ENCODE measurements at regions not wholly inside any gene's neighbourhood (a gene's known extent, or its start where the extent isn't known, plus 50 kb on each side); places are given as distances from the start of the nearest gene placed in this dataset.
"Not testable (repeated sequence)": the region's sequence is repeated elsewhere in the genome, so short reads cannot be mapped to it uniquely, and the experiment has no call there.

GRCh38 chr17:33696102-33696501, 403.0 kb upstream of the ASIC2 start:
- no peak for DNase-seq (ENCODE audit: low spot score)

GRCh38 chr17:33697557-33697956, 404.5 kb upstream of the ASIC2 start:
- DNase-seq (ENCODE audit: low spot score) = no peak

- DNase-seq (ENCODE audit: low spot score) = no peak
Measured at GRCh38 chr17:33701910-33702309, 408.8 kb upstream of the ASIC2 start.

- DNase-seq (ENCODE audit: low spot score) = no peak
Measured at GRCh38 chr17:33704856-33705255, 411.8 kb upstream of the ASIC2 start.

DNA sequence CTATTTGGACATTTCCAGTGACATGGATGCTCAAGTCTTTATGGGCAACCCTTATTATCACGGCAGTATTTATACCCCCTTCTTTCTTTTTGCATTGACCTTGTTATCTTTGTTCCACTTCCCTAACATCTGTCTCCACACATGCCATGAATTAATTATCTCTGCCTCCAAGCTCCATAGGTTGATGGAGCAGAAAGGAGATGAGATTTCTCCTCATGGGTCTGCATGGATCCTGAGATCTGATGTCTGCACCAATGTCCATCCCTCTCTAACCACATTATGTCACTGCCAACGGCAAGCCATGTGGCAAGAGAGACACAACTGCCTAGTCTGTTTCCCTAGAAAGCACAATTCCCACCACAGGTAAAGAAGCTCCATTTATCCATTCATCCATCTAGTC, 416.8 kb upstream of the ASIC2 start:
- DNase-seq (ENCODE audit: low spot score) = no peak

- DNase-seq (ENCODE audit: low spot score) = peak; percentile 15
Measured at GRCh38 chr17:33712120-33712519, 419.0 kb upstream of the ASIC2 start.

DNA sequence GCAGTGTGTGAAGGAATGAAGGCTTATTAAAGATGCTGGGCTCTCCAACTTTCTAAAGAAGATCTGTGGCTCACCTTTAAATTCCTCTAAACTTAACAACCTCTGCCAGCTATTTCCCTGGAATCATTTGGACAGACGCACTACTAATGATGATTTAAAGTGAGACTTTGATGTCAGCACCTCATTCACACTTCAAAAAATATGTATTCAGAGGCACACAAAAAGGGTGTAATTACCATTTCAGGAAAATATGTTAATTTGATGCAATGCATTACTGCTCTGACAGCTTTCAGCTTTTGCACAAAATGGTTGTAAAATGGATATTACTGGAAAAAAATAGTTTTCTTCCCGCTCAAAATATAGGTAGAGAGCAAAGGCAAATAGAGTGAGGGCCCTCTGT, 423.9 kb upstream of the ASIC2 start:
- DNase-seq (ENCODE audit: low spot score) = no peak

GRCh38 chr17:33723736-33724135, 430.6 kb upstream of the ASIC2 start:
- not testable (repeated sequence) for DNase-seq (ENCODE audit: low spot score)

DNA sequence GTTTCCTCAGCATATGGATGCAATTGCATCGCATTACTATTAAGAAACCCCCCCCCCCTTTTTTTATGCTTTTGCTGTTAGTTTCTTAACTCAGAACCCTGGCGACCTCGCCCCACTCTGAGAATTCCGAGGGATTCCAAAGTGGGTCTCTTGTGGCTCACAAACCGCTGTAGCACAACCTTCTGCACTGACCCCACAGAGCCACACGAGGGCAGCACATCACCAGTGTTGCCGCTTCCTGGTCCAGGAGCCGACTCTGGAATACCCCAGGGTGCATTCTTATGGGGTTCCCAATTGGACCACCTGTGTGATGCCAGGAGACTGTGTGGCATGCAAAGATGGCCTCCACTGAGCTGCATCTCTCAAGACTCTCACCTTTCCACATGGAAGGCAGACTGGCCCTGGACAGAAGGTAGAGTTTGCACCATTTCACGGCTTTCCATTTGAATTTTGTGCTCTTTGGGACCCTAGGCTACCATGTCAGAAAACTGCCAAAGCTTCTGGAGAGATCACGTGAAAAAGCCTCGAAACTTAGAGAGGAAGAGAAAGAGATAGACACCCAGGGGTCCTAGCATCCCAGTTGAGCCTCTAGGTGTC, 432.7 kb upstream of the ASIC2 start:
- peak; percentile 81 for DNase-seq (ENCODE audit: low spot score)

DNA sequence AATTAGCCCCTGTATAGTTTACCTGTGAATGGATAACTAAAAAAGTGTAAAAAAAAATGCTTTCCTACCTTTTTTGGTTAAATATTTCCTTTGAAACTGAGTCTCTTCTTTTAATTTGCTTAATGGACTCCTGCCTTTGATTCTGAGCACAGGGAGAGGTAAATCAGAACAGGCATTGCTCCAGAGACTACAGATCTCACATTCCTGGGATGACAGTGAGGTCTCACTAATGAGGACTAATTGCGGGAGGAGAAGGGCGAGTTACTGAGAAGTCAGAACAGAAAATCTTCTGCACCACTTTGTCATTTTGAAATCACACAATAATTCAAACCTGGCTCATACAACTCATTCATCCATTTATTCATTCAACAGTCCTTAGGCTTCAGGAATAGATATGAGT, 437.0 kb upstream of the ASIC2 start:
- DNase-seq (ENCODE audit: low spot score) = no peak

DNA sequence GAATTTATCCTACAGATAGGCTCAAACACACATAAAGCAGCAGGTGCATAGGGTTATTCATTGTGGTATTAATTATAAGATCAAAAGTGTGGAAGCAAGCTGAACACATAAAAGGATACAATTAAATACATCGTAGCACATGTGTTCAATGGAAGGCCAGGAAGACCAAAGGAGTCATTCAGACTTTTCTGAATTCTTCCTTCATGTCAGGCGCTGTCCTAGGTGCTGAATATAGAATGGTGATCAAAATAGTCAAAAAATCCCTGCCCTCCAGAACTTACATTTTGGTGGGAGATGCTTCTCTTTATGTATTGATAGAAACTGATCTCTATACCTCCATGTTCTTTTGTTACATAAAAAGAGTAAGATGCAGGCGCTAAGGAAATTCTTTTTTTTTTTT, 439.0 kb upstream of the ASIC2 start:
- peak; percentile 62 for DNase-seq (ENCODE audit: low spot score)

DNA sequence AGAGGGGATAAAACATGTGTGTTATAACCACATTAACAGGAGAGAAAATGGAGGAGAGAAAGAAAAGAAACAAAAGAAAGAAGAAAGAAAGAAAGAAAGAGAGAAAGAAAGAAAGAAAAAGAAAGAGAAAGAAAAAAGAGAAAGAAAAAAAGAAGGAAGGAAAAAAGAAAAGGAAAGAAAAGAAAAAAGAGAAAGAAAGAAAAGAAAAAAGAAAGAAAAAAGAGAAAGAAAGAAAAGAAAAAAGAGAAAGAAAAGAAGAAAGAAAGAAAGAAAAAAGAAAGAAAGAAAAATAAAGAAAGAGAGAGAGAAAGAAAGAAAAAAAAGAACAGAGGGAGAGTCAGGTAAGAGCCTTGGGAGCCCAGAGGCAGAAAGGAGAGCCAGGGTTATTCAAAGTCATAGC, 446.6 kb upstream of the ASIC2 start:
- DNase-seq (ENCODE audit: low spot score) = no peak

GRCh38 chr17:33745047-33745760, 452.1 kb upstream of the ASIC2 start:
- DNase-seq (ENCODE audit: low spot score) = no peak

DNA sequence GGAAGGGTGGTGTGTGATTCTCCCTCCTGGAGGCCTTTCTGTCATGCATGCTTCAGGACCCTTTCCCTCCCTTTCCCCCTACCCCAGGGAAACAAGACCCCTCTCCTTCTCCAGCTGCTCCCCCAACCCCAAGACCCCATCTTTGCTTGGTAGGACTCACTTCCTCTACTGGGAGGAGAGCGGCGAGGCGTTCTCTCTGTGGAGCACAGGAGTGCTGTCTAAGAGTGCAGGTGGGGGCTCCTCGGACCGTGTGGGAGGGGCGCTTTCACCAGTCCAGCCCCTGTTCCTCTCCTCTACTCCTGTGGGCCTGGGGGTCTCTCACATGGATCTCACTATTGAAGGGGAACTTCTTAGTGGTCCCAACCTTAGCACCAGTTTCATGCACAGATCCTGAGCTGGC, 456.1 kb upstream of the ASIC2 start:
- no peak for DNase-seq (ENCODE audit: low spot score)

GRCh38 chr17:33750943-33751701, 458.0 kb upstream of the ASIC2 start:
- DNase-seq (ENCODE audit: low spot score) = peak; percentile 58

DNA sequence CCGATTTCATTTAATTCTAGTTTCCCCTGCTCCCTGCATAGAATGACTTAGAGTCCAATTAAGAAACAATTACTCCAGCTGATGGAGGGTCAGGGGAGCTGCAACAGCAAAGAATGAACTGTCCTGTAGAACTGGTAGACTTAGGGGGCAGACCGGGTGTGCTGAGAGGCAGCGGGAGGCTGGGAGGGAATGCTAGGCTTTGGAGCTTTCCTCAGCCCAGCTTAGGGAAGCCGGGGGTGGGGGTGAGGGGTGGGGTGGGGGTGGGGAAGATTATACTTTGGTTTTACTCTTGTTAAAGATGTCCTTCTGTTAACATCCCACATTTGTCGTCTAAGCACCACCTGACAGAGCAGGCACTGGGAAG, 458.6 kb upstream of the ASIC2 start:
- no peak for DNase-seq (ENCODE audit: low spot score)

GRCh38 chr17:33753452-33753851, 460.4 kb upstream of the ASIC2 start:
- no peak for DNase-seq (ENCODE audit: low spot score)

DNA sequence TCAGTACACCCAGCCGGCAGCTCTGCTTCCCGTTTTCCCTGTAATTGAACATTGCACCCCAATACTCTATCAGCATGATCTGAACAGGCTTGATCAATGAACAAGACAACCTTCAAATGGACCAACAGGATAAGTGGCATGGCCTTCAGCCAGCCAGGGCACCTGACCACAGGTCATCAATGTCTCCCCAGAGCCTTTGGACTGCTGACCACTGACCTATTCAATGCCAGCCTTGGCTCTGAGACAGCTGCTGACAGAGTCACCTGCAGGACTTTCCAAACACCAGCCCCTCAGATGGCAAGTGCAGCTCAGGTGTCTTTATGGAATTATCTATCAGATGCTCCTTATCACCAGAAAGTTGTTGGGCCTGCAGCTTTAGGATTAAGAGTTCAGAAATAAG, 462.9 kb upstream of the ASIC2 start:
- no peak for DNase-seq (ENCODE audit: low spot score)

- no peak for DNase-seq (ENCODE audit: low spot score)
Measured at GRCh38 chr17:33765871-33766270, 472.8 kb upstream of the ASIC2 start.

DNA sequence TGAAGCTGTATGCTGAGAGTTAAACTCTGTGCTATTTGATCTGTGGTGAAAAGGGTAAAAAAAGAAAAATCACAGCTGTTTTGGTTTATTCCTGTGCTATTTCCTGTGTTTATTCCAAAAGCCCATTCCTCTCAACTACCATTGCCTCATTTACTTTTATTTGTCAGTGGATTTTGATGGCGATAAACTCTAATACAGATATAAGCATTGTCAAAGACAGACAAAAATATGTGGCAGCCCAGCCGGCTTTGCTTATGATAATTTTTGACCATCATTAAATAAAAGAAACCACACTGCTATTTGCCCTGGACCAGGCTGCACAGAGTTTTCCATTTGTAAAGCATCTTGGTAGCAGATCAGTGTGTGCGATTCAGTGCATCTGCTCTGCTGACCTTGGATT, 473.6 kb upstream of the ASIC2 start:
- no peak for DNase-seq (ENCODE audit: low spot score)

DNA sequence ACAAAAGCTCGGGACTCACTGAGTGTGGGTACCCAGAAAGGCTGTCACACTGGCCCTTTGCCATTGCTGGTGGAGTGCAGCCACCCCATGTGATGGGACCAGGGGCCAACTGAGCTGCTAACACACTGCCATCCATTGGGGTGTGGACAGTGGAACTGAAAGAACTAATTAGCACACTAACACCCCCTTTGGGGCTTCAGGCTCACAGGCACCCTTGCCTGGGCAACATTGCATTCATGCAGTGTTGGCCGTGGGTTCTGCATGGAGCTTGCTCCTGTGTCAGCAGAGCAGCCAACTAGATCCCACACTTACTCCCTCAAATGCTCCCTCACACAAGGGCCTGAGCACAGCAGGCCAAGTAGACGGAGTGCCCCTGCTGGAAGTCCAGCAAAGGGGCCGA, 476.0 kb upstream of the ASIC2 start:
- no peak for DNase-seq (ENCODE audit: low spot score)

DNA sequence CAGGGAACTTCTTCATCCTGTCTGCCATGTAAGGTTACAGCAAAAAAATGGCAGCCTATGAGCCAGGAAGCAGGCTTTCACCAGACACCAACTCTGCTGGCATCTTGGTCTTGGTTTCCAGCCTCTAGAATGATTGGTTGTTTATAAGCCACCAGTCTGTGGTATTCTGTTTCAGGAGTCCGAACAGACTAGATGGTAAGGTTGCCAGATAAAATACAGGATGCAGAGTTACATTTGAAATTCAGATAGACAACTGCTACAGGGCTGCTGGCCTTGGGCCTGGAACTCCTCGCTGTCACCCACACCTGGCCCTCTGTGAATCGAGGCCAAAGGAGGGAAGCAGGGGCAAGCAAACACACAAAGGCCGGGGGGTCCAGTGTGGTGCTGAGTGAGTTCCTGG, 478.8 kb upstream of the CCL2 start:
- DNase-seq (ENCODE audit: low spot score) = no peak

- DNase-seq (ENCODE audit: low spot score) = no peak
Measured at GRCh38 chr17:33776903-33777302, 478.2 kb upstream of the CCL2 start.

GRCh38 chr17:33777674-33778073, 477.4 kb upstream of the CCL2 start:
- no peak for DNase-seq (ENCODE audit: low spot score)
